ENCODE measurements at regions not wholly inside any gene's neighbourhood (a gene's known extent, or its start where the extent isn't known, plus 50 kb on each side); places are given as distances from the start of the nearest gene placed in this dataset.

DNA sequence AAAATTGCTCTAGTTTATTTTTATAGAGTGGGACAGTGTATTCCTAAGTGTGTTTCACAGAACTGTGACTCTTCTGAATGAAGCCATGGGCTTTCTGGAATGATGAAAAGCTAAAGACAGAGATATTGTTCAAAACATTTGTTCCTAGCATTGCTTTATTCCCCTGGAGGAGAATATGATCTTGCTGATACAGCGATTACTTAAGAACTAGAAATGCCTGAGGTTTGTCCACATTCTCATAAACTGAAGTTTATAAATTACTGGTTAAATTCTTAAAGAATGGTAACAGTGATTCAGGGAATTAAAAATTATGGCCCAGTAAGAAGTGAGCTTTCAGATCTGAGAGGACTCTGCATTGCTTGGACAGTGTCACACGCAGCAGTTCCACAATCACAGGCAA is 690.3 kb downstream of the FAM181B start:
- TF ChIP-seq, protein P1, sequence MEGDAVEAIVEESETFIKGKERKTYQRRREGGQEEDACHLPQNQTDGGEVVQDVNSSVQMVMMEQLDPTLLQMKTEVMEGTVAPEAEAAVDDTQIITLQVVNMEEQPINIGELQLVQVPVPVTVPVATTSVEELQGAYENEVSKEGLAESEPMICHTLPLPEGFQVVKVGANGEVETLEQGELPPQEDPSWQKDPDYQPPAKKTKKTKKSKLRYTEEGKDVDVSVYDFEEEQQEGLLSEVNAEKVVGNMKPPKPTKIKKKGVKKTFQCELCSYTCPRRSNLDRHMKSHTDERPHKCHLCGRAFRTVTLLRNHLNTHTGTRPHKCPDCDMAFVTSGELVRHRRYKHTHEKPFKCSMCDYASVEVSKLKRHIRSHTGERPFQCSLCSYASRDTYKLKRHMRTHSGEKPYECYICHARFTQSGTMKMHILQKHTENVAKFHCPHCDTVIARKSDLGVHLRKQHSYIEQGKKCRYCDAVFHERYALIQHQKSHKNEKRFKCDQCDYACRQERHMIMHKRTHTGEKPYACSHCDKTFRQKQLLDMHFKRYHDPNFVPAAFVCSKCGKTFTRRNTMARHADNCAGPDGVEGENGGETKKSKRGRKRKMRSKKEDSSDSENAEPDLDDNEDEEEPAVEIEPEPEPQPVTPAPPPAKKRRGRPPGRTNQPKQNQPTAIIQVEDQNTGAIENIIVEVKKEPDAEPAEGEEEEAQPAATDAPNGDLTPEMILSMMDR (IDR thresholded peaks at IDR 0.05; ENCODE audit: low read length) = no peak
- TF ChIP-seq EZH2 (IDR thresholded peaks at IDR 0.05; ENCODE audit: borderline replicate concordance, low read length) = no peak

Measured in OCI-LY1 (cell line).